Islet of Langerhans (tissue), 1 donor: ENCODE measurements at regions not wholly inside any gene's neighbourhood (a gene's known extent, or its start where the extent isn't known, plus 50 kb on each side); places are given as distances from the start of the nearest gene placed in this dataset.
"Not testable (repeated sequence)": the region's sequence is repeated elsewhere in the genome, so short reads cannot be mapped to it uniquely, and the experiment has no call there.

Experiments used
- FAIRE-seq: peaks from one replicate; lab custom pipeline; 2011; peaks lifted over from hg19 to GRCh38; lab: Jason Lieb, UNC

- FAIRE-seq = not testable (repeated sequence)
These were observed 136.9 kb upstream of the PLGLB2 start for GRCh38 chr2:87610974-87611373.

DNA sequence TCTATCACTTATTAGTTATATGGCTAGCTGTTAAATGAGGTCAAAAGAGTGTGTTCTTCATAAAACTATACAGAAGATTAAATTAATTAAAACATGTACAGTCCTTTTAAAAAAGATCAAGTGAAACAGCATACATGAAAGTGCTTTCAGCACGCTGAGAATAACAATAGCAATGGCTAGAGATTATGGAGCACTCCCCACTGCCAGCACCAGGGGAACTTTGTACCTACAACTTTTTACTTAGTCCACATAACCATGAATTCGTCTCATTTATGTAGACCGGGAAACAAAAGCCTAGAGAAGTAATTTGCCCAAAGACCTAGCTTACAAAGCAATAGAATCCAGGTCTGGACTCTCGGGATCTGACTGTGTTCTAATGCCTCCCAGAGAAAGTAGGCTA, 136.5 kb upstream of the PLGLB2 start:
- not testable (repeated sequence) for FAIRE-seq

- not testable (repeated sequence) for FAIRE-seq
These were observed 135.9 kb upstream of the PLGLB2 start for GRCh38 chr2:87611956-87612355.

DNA sequence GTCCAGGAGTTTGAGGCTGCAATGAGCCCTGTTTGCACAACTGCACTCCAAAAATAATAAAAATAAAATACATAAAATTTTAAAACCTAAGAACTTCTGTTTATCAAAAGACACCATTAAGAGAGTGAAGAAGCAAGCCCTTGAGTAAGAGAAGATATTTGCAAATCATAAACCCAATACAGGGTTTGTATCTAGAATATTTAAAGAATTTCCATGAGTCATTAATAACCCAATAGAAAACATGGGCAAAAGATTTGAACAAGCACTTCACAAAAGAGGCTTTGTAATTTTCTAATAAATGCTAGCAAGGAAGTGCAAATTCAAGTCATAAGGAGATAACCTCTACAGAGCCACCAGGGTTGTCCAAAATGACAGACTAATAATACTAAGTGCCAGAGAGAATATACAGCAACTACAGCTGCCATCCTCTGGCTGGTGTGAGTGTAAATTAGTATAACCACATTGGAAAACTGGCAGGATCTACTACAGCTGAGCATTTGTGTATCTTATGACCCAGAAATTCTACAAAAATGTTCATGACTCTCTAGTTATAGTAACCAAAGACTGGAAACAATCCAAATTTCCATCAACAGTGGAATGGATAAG, 133.0 kb upstream of the PLGLB2 start:
- not testable (repeated sequence) for FAIRE-seq

DNA sequence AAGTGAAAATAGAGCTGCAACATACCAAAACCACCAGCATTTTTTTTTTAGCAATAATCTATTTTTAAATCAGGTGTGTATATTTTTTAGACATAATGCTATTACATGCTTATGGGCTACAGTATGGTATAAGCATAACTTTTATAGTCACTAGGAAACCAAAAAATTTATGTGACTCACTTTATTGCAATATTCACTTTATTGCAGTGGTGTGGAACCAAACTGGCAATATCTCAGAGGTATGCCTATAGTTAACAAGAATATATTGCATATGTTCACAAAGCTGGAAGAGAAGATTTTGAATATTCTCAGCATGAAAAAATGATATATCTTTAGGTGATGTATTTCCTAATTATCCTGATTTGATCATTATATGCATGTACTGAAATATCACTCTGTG, 128.8 kb upstream of the PLGLB2 start:
- FAIRE-seq = not testable (repeated sequence)

GRCh38 chr2:87621139-87621538, 126.7 kb upstream of the PLGLB2 start:
- FAIRE-seq = not testable (repeated sequence)

GRCh38 chr2:87622720-87623119, 125.2 kb upstream of the PLGLB2 start:
- not testable (repeated sequence) for FAIRE-seq

GRCh38 chr2:87629491-87630458, 118.1 kb upstream of the PLGLB2 start:
- FAIRE-seq = not testable (repeated sequence)

GRCh38 chr2:87630892-87631291, 117.0 kb upstream of the PLGLB2 start:
- FAIRE-seq = not testable (repeated sequence)

GRCh38 chr2:87631402-87631801, 116.5 kb upstream of the PLGLB2 start:
- not testable (repeated sequence) for FAIRE-seq

DNA sequence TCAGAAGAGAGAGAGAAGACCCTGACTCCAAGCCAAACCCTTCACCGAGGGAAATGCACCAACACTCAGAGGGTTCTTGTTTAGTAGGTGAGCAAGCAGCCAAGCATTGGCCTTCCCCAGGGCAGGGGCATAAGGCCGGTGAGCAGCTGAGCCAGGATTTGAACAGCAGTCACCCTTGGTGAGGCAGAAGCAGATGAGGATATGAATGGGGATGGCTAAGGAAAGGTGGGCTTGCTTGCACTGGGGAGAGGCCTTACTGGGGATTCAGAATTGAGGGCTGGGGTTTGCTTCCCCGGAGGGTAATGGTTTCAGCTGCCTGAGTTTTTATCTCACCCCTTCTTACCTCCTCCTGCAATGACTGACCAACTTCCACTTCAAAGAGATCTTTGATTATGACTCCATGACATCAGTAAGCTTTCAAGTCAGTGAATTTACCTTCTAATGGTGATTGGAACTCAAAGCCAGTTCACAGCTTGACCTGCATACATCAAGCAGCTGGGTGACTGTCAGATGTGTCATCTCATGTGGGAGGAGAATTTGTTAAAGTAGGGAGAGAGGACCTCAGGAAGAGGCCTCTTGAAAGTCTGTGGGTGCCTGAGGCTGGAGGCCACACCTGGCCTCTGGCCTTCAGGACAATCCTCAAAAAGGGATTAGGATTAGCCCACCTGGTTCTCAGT, 114.5 kb upstream of the PLGLB2 start:
- FAIRE-seq = not testable (repeated sequence)

- not testable (repeated sequence) for FAIRE-seq
These were observed 113.8 kb upstream of the PLGLB2 start for GRCh38 chr2:87634106-87634505.

DNA sequence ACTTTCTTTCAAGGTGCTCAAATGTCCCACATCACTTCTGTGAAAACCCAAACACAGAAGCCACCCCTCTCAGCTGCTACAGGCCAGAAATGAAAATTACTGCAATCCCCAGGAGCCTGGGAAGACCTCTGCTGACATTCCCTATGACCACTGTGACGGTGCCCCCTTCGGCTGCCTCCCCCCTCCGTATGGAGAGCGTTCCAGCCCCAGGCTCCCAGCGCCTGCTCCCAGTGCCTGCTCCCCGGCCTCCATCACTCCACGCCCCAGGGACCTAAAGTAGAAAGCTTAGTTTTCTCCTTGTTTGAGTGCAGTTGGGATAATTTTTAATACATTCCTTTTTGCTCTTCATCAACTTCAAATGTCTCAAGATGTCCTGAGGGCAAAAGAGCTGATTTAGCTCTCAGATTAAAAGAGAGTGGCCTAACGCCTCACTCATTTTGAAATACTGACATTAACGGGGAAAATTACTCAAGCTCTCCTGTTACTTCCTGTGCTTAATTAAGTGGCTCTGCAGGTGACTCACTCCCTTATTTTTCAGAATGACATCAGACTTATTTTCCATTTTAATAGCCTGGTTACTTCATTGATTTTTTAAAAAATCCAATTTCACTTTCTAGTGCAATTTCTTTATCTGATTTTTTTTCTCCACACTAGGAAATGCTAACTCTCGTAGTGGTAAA, 112.8 kb upstream of the PLGLB2 start:
- FAIRE-seq = peak; percentile 98

- not testable (repeated sequence) for FAIRE-seq
These were observed 111.6 kb upstream of the PLGLB2 start for GRCh38 chr2:87636246-87636645.

- not testable (repeated sequence) for FAIRE-seq
These were observed 111.2 kb upstream of the PLGLB2 start for GRCh38 chr2:87636735-87637134.

DNA sequence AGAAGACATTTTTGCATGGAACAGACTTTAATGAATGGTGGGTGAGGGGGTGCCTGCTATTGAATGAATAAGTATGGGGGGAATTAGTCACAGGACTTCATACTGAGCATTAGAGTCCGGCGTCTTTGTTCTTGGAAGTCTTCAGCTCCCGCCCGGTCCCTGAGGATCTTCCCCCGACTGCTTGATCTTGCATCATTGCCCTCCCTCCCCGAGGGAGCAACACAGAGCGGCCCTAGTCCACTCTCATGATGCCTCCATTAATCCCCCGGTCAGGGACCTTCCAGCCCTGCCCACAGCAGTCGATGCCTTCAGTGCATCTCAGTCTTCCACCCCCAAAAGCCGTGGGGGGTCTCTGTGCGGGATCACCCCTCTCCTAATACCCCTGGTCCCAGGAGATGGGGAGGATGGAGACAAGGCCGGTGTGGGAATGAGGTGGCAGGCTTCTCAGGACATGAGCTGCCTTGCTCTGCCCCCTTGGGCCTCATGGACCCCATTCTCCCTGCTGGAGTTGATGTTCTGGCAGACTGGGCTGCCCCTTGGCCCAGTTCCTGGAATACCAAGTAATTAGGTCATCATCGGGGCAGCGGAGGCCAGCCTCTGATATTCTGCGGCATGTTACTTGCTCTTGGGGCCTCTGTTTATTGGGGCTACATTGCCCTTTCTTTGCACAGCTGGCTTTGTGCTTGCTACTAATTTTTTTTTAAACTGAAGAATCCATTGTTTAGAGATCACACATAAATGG, 110.5 kb upstream of the PLGLB2 start:
- not testable (repeated sequence) for FAIRE-seq

DNA sequence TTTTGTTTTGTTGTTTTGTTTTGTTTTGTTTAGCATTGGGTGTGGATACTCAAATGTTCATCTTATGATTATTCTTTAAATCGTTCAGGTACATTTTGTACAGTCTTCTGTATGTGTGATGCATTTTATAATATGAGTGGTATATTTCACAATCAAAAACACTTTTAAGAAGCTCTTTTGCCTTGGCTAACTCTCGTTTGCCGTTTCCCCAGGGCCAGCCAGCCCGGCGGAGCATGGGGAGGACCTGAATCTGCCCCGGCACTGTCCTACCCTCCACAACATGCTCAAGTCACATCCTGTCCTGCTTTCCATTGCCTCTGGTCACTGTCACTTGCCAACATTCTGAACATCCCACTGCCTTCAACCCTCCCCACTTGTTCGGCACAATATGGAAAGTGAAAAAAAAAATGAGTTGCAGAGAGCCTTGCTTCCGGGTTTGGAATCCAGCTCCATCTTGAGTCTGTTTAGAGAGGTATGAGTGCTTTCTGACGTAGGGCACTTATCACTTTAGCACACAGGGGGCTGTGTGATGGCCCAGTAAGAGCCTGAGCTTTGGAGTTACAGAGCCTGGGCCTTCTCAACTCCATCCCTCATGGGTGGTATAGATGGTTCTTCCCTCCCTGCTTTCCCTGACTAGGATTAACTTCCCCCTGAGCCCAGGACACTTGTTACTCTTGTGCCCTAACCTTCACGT, 109.6 kb upstream of the PLGLB2 start:
- FAIRE-seq = not testable (repeated sequence)

DNA sequence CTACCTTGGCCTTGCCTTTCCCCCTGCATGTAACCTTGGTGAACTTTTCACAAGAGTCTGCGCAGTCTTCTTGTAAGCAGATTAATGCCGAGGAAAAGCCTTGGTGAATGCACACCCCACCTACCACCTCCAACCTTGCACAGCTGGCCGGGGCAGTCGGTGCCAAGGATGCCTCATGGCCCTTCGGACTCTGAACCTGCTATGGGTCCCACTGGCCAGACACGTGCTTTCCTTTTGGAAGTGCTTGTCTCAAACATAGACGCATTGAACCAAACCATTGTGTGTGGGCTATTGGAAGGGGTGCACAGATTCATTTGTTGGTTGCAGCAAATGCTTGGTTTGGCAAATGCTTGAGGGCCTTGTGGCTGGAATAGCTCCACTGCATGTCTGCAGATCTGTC, 109.0 kb upstream of the PLGLB2 start:
- not testable (repeated sequence) for FAIRE-seq

GRCh38 chr2:87639801-87640440, 108.0 kb upstream of the PLGLB2 start:
- not testable (repeated sequence) for FAIRE-seq

GRCh38 chr2:87640961-87641563, 106.8 kb upstream of the PLGLB2 start:
- FAIRE-seq = not testable (repeated sequence)
